Right atrium auricular region (tissue), 2 donors: ENCODE measurements at regions not wholly inside any gene's neighbourhood (a gene's known extent, or its start where the extent isn't known, plus 50 kb on each side); places are given as distances from the start of the nearest gene placed in this dataset.

Experiments
- DNase-seq: peaks from one replicate; pipeline ENCODE4 v3.0.0-alpha.2; 2019; ENCODE audit warnings: low spot score
- H3K27ac ChIP-seq, 2 donors: fragments of 200-600 bp; sonication (generic); 1 replicate in 1 of 2; 2 replicates in 1 of 2; pipeline ENCODE4 v1.5.1; 2016 to 2019
- H3K27me3 ChIP-seq, 2 donors: fragments of 200-600 bp; sonication (generic); one replicate each; pipeline versions ENCODE4 v1.5.1 to v1.6.0; 2017 to 2019
- H3K36me3 ChIP-seq: fragments of 200-600 bp; sonication (generic); one replicate; pipeline ENCODE4 v1.5.1; 2016
- H3K4me1 ChIP-seq, 2 donors: fragments of 200-600 bp; sonication (generic); one replicate each; pipeline versions ENCODE4 v1.5.1 to v1.6.0; 2017 to 2019
- H3K4me3 ChIP-seq, 2 donors: fragments of 200-600 bp; sonication (generic); 1 replicate in 1 of 2; 2 replicates in 1 of 2; pipeline ENCODE4 v1.5.1; 2017 to 2019; ENCODE audit warnings: mild to moderate bottlenecking in 1 of 2, moderate library complexity in 1 of 2
- H3K9me3 ChIP-seq, 2 donors: fragments of 200-600 bp; sonication (generic); one replicate each; pipeline ENCODE4 v1.5.1; 2019
- TF ChIP-seq, protein P1 (sequence below), 2 donors: fragments of 200-600 bp; sonication (generic); IDR thresholded peaks; one replicate each; pipeline ENCODE4 v1.5.1; 2019; ENCODE audit warnings: antibody characterized with exemption in 2 of 2

DNA sequence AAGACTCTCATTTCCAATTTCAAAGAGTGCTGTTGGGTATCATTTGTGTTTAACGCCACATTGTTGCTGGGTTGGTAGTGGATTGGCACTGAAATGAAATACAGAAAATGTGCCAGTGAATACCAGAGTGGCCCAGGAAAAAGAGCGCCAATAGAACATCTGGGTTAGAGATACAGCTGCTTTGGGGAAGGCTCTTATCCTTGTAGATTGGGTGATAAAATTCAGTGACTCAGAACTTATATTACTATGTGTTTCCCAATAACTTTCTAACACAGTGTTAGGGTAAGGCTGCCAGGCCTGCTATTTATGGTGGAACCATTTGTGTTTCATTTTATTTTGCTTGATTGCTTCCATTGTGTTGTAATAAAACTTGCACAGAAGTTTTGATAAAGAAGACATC, 168.2 kb upstream of the SSTR1 start:
- DNase-seq, result no peak
- no peak overlapping the region for H3K4me3 ChIP-seq
- TF ChIP-seq, protein P1, sequence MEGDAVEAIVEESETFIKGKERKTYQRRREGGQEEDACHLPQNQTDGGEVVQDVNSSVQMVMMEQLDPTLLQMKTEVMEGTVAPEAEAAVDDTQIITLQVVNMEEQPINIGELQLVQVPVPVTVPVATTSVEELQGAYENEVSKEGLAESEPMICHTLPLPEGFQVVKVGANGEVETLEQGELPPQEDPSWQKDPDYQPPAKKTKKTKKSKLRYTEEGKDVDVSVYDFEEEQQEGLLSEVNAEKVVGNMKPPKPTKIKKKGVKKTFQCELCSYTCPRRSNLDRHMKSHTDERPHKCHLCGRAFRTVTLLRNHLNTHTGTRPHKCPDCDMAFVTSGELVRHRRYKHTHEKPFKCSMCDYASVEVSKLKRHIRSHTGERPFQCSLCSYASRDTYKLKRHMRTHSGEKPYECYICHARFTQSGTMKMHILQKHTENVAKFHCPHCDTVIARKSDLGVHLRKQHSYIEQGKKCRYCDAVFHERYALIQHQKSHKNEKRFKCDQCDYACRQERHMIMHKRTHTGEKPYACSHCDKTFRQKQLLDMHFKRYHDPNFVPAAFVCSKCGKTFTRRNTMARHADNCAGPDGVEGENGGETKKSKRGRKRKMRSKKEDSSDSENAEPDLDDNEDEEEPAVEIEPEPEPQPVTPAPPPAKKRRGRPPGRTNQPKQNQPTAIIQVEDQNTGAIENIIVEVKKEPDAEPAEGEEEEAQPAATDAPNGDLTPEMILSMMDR (IDR thresholded peaks at IDR 0.05), result no peak
- H3K27me3 ChIP-seq, result no peaks in the 10 kb centered on the region
- H3K9me3 ChIP-seq, result no peaks in the 10 kb centered on the region
- H3K4me1 ChIP-seq, result no peaks in the 10 kb centered on the region
- no peaks in the 10 kb centered on the region for H3K36me3 ChIP-seq
- no peak overlapping the region for H3K27ac ChIP-seq

DNA sequence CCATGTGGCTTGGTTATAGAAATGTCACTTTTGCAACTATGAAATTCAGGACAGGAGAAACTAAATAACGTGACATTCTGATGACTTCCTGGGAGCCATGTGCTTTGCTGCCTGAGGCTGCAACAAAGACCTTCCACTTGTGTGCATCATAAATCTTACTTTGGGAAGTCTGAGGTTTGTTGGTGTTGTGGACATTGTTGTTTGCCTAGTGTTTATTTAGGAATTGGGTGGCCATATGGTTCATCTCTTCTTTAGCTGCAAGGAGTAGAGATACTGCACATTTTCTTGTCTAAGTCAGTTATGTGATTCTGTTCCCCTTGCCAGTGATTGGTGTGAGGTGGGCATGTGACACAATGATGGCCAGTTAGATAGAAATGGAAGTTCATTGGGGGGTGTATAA, 167.3 kb upstream of the SSTR1 start:
- Histone ChIP-seq H3K27me3 (no peaks in the 10 kb centered on the region), H3K9me3 (no peaks in the 10 kb centered on the region), H3K27ac (no peak overlapping the region), H3K36me3 (no peaks in the 10 kb centered on the region), H3K4me3 (no peak overlapping the region), H3K4me1 (no peaks in the 10 kb centered on the region)
- DNase-seq, result no peak
- TF ChIP-seq, protein P1 (IDR thresholded peaks at IDR 0.05), result no peak

DNA sequence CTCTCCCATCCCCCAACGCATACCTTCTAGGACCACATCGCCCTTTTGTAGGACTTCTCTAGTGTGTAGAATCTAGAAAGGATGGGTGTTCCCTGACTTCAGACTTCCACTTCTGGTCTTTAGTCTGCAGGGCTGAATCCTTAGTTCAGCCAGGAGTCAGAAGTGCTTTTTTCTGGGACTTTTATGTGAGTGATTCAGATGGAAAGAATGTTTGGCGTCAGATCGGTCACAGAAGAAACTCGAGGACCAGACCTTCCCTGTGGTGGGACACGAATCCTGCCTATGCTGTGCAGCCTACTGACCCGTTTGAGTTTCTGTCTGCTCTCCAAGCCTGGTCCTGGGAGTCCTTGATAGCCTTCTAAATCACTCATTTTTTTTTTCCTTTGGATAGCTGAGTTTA, 165.4 kb upstream of the SSTR1 start:
- TF ChIP-seq, protein P1 (IDR thresholded peaks at IDR 0.05), result no peak
- H3K4me1 ChIP-seq, result no peaks in the 10 kb centered on the region
- H3K9me3 ChIP-seq, result no peaks in the 10 kb centered on the region
- H3K27me3 ChIP-seq, result no peaks in the 10 kb centered on the region
- H3K27ac ChIP-seq, result no peak overlapping the region
- no peaks in the 10 kb centered on the region for H3K36me3 ChIP-seq
- no peak overlapping the region for H3K4me3 ChIP-seq
- no peak for DNase-seq

DNA sequence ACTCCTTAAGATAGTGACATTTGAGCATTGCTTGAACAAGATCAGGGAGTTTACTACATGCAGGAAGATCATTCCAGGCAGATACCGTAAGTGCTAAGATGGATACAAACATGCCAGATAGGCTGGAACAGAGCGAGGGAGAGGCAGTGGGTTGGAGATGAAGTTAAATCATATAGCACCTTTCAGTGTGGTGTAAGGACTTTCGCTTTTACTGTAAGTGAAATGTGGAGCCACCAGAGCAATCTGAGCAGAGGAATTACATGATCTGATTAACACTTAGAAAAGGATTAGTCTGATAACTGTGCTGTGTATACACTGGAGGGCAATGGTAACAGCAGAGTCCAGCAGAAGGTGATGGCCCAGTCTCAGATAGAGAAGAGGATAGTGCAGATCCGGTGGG, 163.0 kb upstream of the SSTR1 start:
- DNase-seq, result no peak
- H3K27me3 ChIP-seq, result no peaks in the 10 kb centered on the region
- H3K9me3 ChIP-seq, result peaks cover 0 to 8% of the 10 kb centered on the region in 2 donors
- no peak overlapping the region for H3K4me3 ChIP-seq
- H3K4me1 ChIP-seq, result no peaks in the 10 kb centered on the region
- no peaks in the 10 kb centered on the region for H3K36me3 ChIP-seq
- TF ChIP-seq, protein P1 (IDR thresholded peaks at IDR 0.05), result no peak
- no peak overlapping the region for H3K27ac ChIP-seq

DNA sequence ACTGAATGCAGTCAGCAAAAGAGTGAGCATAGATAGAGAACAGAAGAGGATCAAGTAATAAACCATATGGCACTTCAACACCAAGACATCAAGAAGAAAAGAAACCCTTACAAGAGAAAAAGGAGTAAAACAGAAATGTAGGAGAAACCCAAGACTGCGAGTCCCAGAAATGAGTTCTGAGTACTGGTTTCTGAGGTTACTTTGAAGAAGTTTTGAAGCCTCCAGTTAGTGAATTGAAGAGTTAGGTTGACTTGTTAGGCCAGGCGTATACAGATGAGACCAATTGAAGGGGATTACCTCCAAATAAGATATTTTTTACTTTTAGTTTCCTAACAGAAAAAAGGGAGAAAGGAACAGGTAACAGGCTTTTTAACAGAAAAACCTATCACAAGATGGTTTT, 162.2 kb upstream of the SSTR1 start:
- no peak overlapping the region for H3K27ac ChIP-seq
- TF ChIP-seq, protein P1 (IDR thresholded peaks at IDR 0.05), result no peak
- H3K9me3 ChIP-seq, result peaks cover 0 to 8% of the 10 kb centered on the region in 2 donors
- H3K4me1 ChIP-seq, result no peaks in the 10 kb centered on the region
- no peak overlapping the region for H3K4me3 ChIP-seq
- H3K36me3 ChIP-seq, result no peaks in the 10 kb centered on the region
- no peaks in the 10 kb centered on the region for H3K27me3 ChIP-seq
- DNase-seq, result no peak

DNA sequence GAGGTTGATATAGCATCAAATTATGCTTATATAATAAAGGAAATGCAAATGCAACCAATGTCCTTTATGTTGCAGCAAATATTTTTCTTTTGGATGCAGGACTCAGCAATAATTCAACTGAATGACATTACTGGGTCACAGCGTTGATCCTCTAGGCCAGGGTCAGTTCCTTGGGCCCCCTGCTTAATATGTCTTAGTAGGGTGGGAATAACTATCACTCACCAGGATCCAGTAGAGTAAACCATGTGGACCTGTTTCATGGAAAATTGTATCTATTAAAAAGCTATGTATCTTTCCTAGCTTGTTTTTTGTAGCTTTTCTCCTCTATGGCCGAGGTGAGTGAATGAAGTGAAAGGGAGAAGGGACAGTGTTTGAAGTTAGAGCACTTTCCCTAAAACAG, 161.5 kb upstream of the SSTR1 start:
- Histone ChIP-seq H3K4me1 (no peaks in the 10 kb centered on the region), H3K4me3 (no peak overlapping the region), H3K27ac (no peak overlapping the region), H3K9me3 (peaks cover 0 to 8% of the 10 kb centered on the region in 2 donors), H3K36me3 (no peaks in the 10 kb centered on the region), H3K27me3 (no peaks in the 10 kb centered on the region)
- DNase-seq, result no peak
- TF ChIP-seq, protein P1 (IDR thresholded peaks at IDR 0.05), result no peak
